H1 (cell line): ENCODE measurements at regions not wholly inside any gene's neighbourhood (a gene's known extent, or its start where the extent isn't known, plus 50 kb on each side); places are given as distances from the start of the nearest gene placed in this dataset.

Experiments used
- CTCF ChIA-PET: fragments of 300-600 bp; sonication (Branson Sonifier 250); formaldehyde crosslinking; loops from one replicate; lab custom pipeline; 2021; ENCODE audit not compliant: partially characterized antibody; lab: Charles Lee
- POLR2A ChIA-PET: fragments of 300-600 bp; sonication (Branson Sonifier 250); formaldehyde crosslinking; loops from one replicate; lab custom pipeline; 2021; ENCODE audit warnings: inconsistent platforms; ENCODE audit not compliant: partially characterized antibody; lab: Charles Lee
- DNase-seq, 2 experiments: peaks; one replicate each; pipeline versions ENCODE4 v3.0.0 to v3.0.0-alpha.2; 2010 to 2022; ENCODE audit warnings: low spot score in 2 of 2, low read depth in 1 of 2, mixed read lengths in 1 of 2
- FAIRE-seq: peaks from 2 replicates; lab custom pipeline; 2011; peaks lifted over from hg19 to GRCh38; lab: Jason Lieb, UNC
- H2AFZ ChIP-seq: 2 replicates; pipeline ENCODE4 v1.8.1; 2012; ENCODE audit warnings: low read length, inconsistent platforms
- H2AK5ac ChIP-seq: 2 replicates; pipeline ENCODE4 v1.6.1; 2013; ENCODE audit warnings: low read depth, low read length
- H2BK120ac ChIP-seq: replicated peaks from 2 replicates; pipeline ENCODE3; 2013; ENCODE audit warnings: low read depth, low read length, inconsistent platforms
- H2BK12ac ChIP-seq: 2 replicates; pipeline ENCODE4 v1.6.1; 2013; ENCODE audit warnings: low read depth, low read length
- H2BK15ac ChIP-seq: 2 replicates; pipeline ENCODE4 v1.6.1; 2013; ENCODE audit warnings: low read length
- H2BK20ac ChIP-seq: 2 replicates; pipeline ENCODE4 v1.6.1; 2013; ENCODE audit warnings: low read length
- H2BK5ac ChIP-seq: 2 replicates; pipeline ENCODE4 v1.6.1; 2013; ENCODE audit warnings: low read depth, low read length
- H3K14ac ChIP-seq: 2 replicates; pipeline ENCODE4 v1.6.1; 2013; ENCODE audit warnings: inconsistent platforms; ENCODE audit not compliant: insufficient read length
- H3K18ac ChIP-seq: 2 replicates; pipeline ENCODE4 v1.6.1; 2013; ENCODE audit warnings: low read length; ENCODE audit errors: extremely low read depth
- H3K23ac ChIP-seq: 2 replicates; pipeline ENCODE4 v1.6.1; 2013; ENCODE audit warnings: inconsistent platforms; ENCODE audit not compliant: insufficient read length
- H3K23me2 ChIP-seq: 2 replicates; pipeline ENCODE4 v1.6.1; 2013; ENCODE audit warnings: low read depth, low read length
- H3K27ac ChIP-seq: 2 replicates; pipeline ENCODE4 v1.6.1; 2011; ENCODE audit warnings: low read depth, low read length, inconsistent platforms
- H3K27me3 ChIP-seq, 4 experiments: replicated peaks in 1 of 4; 1 replicate in 1 of 4; 2 replicates in 3 of 4; pipeline versions ENCODE4 v1.6.1 to v1.8.1; 2011 to 2013; ENCODE audit warnings: low read length in 3 of 4, mild to moderate bottlenecking in 3 of 4, inconsistent platforms in 2 of 4, mixed read lengths in 2 of 4, moderate library complexity in 1 of 4; ENCODE audit not compliant: control insufficient read depth in 3 of 4, insufficient read depth in 3 of 4; ENCODE audit errors: extremely low read depth in 1 of 4
- H3K36me3 ChIP-seq, 4 experiments: 2 replicates each; pipeline versions ENCODE4 v1.6.1 to v1.8.1; 2011 to 2013; ENCODE audit warnings: mild to moderate bottlenecking in 4 of 4, low read length in 3 of 4, moderate library complexity in 2 of 4, control low read depth in 1 of 4, inconsistent platforms in 1 of 4; ENCODE audit not compliant: insufficient read depth in 4 of 4, control insufficient read depth in 2 of 4
- H3K4ac ChIP-seq: replicated peaks from 2 replicates; pipeline ENCODE3; 2013; ENCODE audit warnings: low read length, low read depth, mixed read lengths, inconsistent platforms; ENCODE audit not compliant: insufficient read length
- H3K4me1 ChIP-seq, 4 experiments: replicated peaks in 1 of 4; 1 replicate in 1 of 4; 2 replicates in 3 of 4; pipeline versions ENCODE4 v1.6.1 to v1.8.1; 2011 to 2013; ENCODE audit warnings: low read length in 3 of 4, inconsistent platforms in 2 of 4, mixed read lengths in 1 of 4; ENCODE audit not compliant: insufficient read depth in 4 of 4, control insufficient read depth in 3 of 4
- H3K4me2 ChIP-seq, 2 experiments: 2 replicates each; pipeline versions ENCODE4 v1.6.1 to v1.8.1; 2011 to 2013; ENCODE audit warnings: low read depth in 2 of 2, low read length in 2 of 2, control low read depth in 1 of 2, inconsistent platforms in 1 of 2, mild to moderate bottlenecking in 1 of 2; ENCODE audit not compliant: insufficient read depth in 1 of 2
- H3K4me3 ChIP-seq, 4 experiments: fragments of 200-600, 300-600 bp in 1 of 4; sonication (generic), shearing (Covaris generic), sonication (Bioruptor Twin) in 1 of 4; 2 replicates each; pipeline versions ENCODE4 v1.5.1 to v1.8.1; 2011 to 2016; ENCODE audit warnings: low read length in 4 of 4, low read depth in 3 of 4, control low read depth in 2 of 4, inconsistent platforms in 2 of 4, mild to moderate bottlenecking in 2 of 4, mixed read lengths in 1 of 4, moderate library complexity in 1 of 4; ENCODE audit not compliant: insufficient read depth in 2 of 4; ENCODE audit errors: extremely low read depth in 1 of 4
- H3K56ac ChIP-seq: replicated peaks from 2 replicates; pipeline ENCODE3; 2013; ENCODE audit warnings: low read depth, mild to moderate bottlenecking, mixed read lengths, low read length, inconsistent platforms; ENCODE audit not compliant: insufficient read length
- H3K79me1 ChIP-seq: 2 replicates; pipeline ENCODE4 v1.6.1; 2013; ENCODE audit warnings: low read depth, low read length, control low read depth
- H3K79me2 ChIP-seq, 2 experiments: 2 replicates each; pipeline versions ENCODE4 v1.6.1 to v1.8.1; 2012 to 2013; ENCODE audit warnings: low read length in 2 of 2, mild to moderate bottlenecking in 2 of 2, inconsistent platforms in 1 of 2; ENCODE audit not compliant: insufficient read depth in 2 of 2, control insufficient read depth in 1 of 2
- H3K9ac ChIP-seq, 4 experiments: replicated peaks in 1 of 4; 1 replicate in 1 of 4; 2 replicates in 3 of 4; pipeline versions ENCODE4 v1.6.1 to v1.8.1; 2011 to 2013; ENCODE audit warnings: low read depth in 3 of 4, low read length in 3 of 4, control low read depth in 2 of 4, mild to moderate bottlenecking in 2 of 4, moderate library complexity in 2 of 4, inconsistent platforms in 1 of 4; ENCODE audit errors: extremely low read depth in 1 of 4
- H3K9me3 ChIP-seq, 2 experiments: 2 replicates each; pipeline versions ENCODE4 v1.6.1 to v1.8.1; 2012 to 2013; ENCODE audit warnings: mild to moderate bottlenecking in 2 of 2, moderate library complexity in 2 of 2, control low read depth in 1 of 2, inconsistent platforms in 1 of 2, low read depth in 1 of 2, low read length in 1 of 2, mixed read lengths in 1 of 2; ENCODE audit not compliant: insufficient read depth in 2 of 2
- H4K20me1 ChIP-seq, 2 experiments: replicated peaks in 1 of 2; 2 replicates each; pipeline versions ENCODE3 to v1.8.1; 2011 to 2013; ENCODE audit warnings: inconsistent platforms in 2 of 2, low read length in 2 of 2, mild to moderate bottlenecking in 1 of 2; ENCODE audit not compliant: insufficient read depth in 2 of 2, control insufficient read depth in 1 of 2
- H4K5ac ChIP-seq: 2 replicates; pipeline ENCODE4 v1.6.1; 2013; ENCODE audit warnings: low read length, low read depth, mixed read lengths, inconsistent platforms; ENCODE audit not compliant: insufficient read length
- H4K8ac ChIP-seq: 2 replicates; pipeline ENCODE4 v1.8.0; 2013; ENCODE audit warnings: mild to moderate bottlenecking, moderate library complexity, low read length, inconsistent platforms; ENCODE audit not compliant: insufficient read depth; ENCODE audit errors: extremely low read depth
- H4K91ac ChIP-seq: replicated peaks from 2 replicates; pipeline ENCODE3; 2013; ENCODE audit warnings: low read length, mixed read lengths, inconsistent platforms; ENCODE audit not compliant: insufficient read length
- CBX8 ChIP-seq: fragments of 300-800, 300-1000 bp; sonication (generic); IDR thresholded peaks from 2 replicates; pipeline ENCODE4 v1.7.1; 2016; ENCODE audit warnings: low read depth, low read length, borderline replicate concordance
- CTCF ChIP-seq, 3 experiments: IDR thresholded peaks; 1 replicate in 2 of 3; 2 replicates in 1 of 3; pipeline versions ENCODE4 v1.5.1 to v1.6.1; 2011; ENCODE audit warnings: low read length in 3 of 3, mild to moderate bottlenecking in 3 of 3, inconsistent platforms in 2 of 3, low read depth in 1 of 3, moderate library complexity in 1 of 3; ENCODE audit not compliant: insufficient read depth in 1 of 3; ENCODE audit errors: control extremely low read depth in 1 of 3
- E2F6 ChIP-seq: IDR thresholded peaks from 2 replicates; pipeline ENCODE4 v1.6.1; 2012; ENCODE audit warnings: inconsistent platforms
- FOSL1 ChIP-seq: IDR thresholded peaks from 2 replicates; pipeline ENCODE4 v1.6.1; 2011; ENCODE audit warnings: mild to moderate bottlenecking, low read depth, low read length, moderate library complexity; ENCODE audit not compliant: insufficient read depth
- HDAC2 ChIP-seq, 2 experiments: fragments of 300-600 bp in 1 of 2; sonication (generic) in 1 of 2; IDR thresholded peaks; 2 replicates each; pipeline ENCODE4 v1.6.1; 2011 to 2012; ENCODE audit warnings: low read depth in 2 of 2, low read length in 2 of 2, mild to moderate bottlenecking in 2 of 2, moderate library complexity in 2 of 2, borderline replicate concordance in 1 of 2, inconsistent platforms in 1 of 2
- KDM4A ChIP-seq: IDR thresholded peaks from one replicate; pipeline ENCODE4 v1.7.1; 2012; ENCODE audit warnings: low read depth, mild to moderate bottlenecking, moderate library complexity, low read length, inconsistent platforms; ENCODE audit not compliant: severe bottlenecking
- MAFK ChIP-seq: IDR thresholded peaks from 2 replicates; pipeline ENCODE4 v1.6.1; 2012; ENCODE audit warnings: low read depth, mild to moderate bottlenecking, improper control_type of control experiment, low read length
- PHF8 ChIP-seq: fragments of 200-600 bp; sonication (generic); conservative IDR thresholded peaks from 2 replicates; pipeline ENCODE4 v1.7.1; 2012; ENCODE audit warnings: low read depth, mild to moderate bottlenecking, inconsistent platforms, low read length, moderate library complexity
- SRF ChIP-seq: IDR thresholded peaks from 2 replicates; pipeline ENCODE4 v1.6.1; 2011; ENCODE audit warnings: mild to moderate bottlenecking, low read depth, low read length, moderate library complexity
- TAF1 ChIP-seq: IDR thresholded peaks from 2 replicates; pipeline ENCODE4 v1.6.1; 2011; ENCODE audit warnings: mild to moderate bottlenecking, low read depth, low read length
- ZNF274 ChIP-seq: IDR thresholded peaks from 2 replicates; pipeline ENCODE4 v1.7.0; 2012; ENCODE audit warnings: low read length, borderline replicate concordance; ENCODE audit errors: extremely low read depth
- WGBS, 2 experiments: shearing (Covaris generic) in 1 of 2; methylation state at CpG; one replicate each; pipeline versions ENCODE4 v1.1.6 to v1.1.7; 2013 to 2015; ENCODE audit warnings: low lambda C conversion rate in 2 of 2, mixed read lengths in 2 of 2, inconsistent platforms in 1 of 2, low coverage in 1 of 2, missing lambda C conversion rate in 1 of 2; ENCODE audit not compliant: insufficient replicate concordance in 2 of 2, insufficient coverage in 1 of 2, insufficient read length in 1 of 2; ENCODE audit errors: extremely low coverage in 1 of 2, missing lambda C conversion rate in 1 of 2; 5-methylcytosine and 5-hydroxymethylcytosine counted together

- Histone ChIP-seq H3K4me1 (no peaks in the 10 kb centered on the region), H3K4me3 (no peak overlapping the region), H2AK5ac (no peak overlapping the region), H3K9ac (no peak overlapping the region), H3K79me2 (no peaks in the 10 kb centered on the region), H3K14ac (no peak overlapping the region), H3K79me1 (no peaks in the 10 kb centered on the region), H4K20me1 (no peaks in the 10 kb centered on the region), H4K8ac (no peak overlapping the region), H3K4ac (no peak overlapping the region), H4K5ac (no peak overlapping the region), H3K36me3 (no peaks in the 10 kb centered on the region), H3K56ac (no peak overlapping the region), H2BK15ac (no peak overlapping the region), H3K4me2 (no peak overlapping the region), H2BK5ac (no peak overlapping the region), H2BK20ac (no peak overlapping the region), H2BK120ac (no peak overlapping the region), H3K27me3 (no peaks in the 10 kb centered on the region), H4K91ac (no peak overlapping the region), H3K27ac (no peak overlapping the region), H3K18ac (no peak overlapping the region), H3K23me2 (no peaks in the 10 kb centered on the region), H2AFZ (0 out of 2 replicates have a peak overlapping the region, but pooled peaks have one; percentile 7), H3K23ac (no peak overlapping the region), H3K9me3 (no peaks in the 10 kb centered on the region), H2BK12ac (no peak overlapping the region)
- WGBS, 2 experiments, result 83% methylated on average over 2 of the region's 2 CpGs; no CpG with 5 or more reads in 1 of the 2 experiments
- no peak for DNase-seq
- POLR2A ChIA-PET, result no interaction called here
- CTCF ChIA-PET, result no interaction called here
- FAIRE-seq, result no peak
- TF ChIP-seq KDM4A, result no peak
- TF ChIP-seq PHF8, result no peak
- no peak for TF ChIP-seq SRF
- no peak for TF ChIP-seq MAFK
- TF ChIP-seq HDAC2 (IDR thresholded peaks at IDR 0.05; ENCODE audit: borderline replicate concordance in 1 of 2, low read depth in 2 of 2, low read length in 2 of 2), result no peak
- no peak for TF ChIP-seq E2F6
- no peak for TF ChIP-seq ZNF274
- TF ChIP-seq TAF1, result no peak
- no peak for TF ChIP-seq FOSL1
- TF ChIP-seq CBX8, result no peak
- no peak for TF ChIP-seq CTCF (IDR thresholded peaks at IDR 0.05; ENCODE audit: control extremely low read depth in 1 of 3, insufficient read depth in 1 of 3, low read depth in 1 of 3, low read length in 3 of 3)
Measured at GRCh38 chrX:66863721-66864120, 224.8 kb upstream of the EDA2R start.
